ENCODE measurements at regions not wholly inside any gene's neighbourhood (a gene's known extent, or its start where the extent isn't known, plus 50 kb on each side); places are given as distances from the start of the nearest gene placed in this dataset.

DNA sequence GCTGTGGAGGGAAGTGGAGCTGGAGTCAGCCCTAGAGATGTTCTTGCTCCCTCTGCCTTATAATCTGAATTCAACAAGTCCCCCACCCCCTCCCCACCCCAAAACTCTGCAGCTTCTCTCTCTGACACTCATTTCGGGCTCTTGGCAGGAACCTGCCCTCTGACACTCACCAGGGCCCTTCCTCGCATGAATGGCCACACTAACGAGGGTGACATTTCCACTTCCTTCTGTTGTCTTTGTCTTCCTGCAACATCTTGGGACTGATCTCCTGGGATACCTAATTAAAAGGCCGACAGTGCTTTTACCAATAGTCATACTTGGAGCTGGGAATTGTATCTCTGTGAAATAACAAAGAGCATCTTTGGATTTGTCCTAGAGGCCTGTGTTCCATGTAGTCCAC lies 106.9 kb upstream of the PIRT start (continued):
- TF ChIP-seq NFYB (IDR thresholded peaks at IDR 0.05; ENCODE audit: insufficient read depth, low read depth, low read length) (no peak), POLR2AphosphoS5 (IDR thresholded peaks at IDR 0.05; ENCODE audit: low read length) (no peak)

DNA sequence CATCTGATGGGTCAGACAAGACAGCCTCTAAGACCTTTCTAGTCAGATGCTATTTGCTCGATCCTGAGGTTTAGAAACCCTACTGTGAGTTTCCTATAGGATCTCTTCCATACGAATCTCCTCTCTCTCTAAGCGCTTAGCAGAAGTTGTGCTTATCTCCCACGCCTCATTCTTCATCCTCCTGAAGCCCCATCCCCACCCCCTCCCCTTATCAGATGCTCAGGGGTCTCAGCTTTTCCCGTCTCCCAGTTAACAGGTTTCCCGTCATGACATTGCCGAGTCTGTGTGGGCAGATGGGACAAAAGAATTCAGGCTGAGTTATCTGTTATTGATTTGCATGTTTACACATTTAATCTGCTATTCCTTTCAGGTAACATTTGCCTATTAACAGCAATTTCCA lies 99.0 kb upstream of the PIRT start:
- intact Hi-C loops (cut with micrococcal nuclease; ENCODE audit: unreplicated experiment), result no loop called here
- Histone ChIP-seq H3K9ac (ENCODE audit: control insufficient read depth, insufficient read depth, low read length) (no peak overlapping the region), H3K27me3 (replicated peaks in 1 of 2; ENCODE audit: control insufficient read depth in 2 of 2, insufficient read depth in 2 of 2, low read length in 1 of 2) (no peaks in the 10 kb centered on the region), H3K4me1 (ENCODE audit: control insufficient read depth, insufficient read depth, low read length) (no peaks in the 10 kb centered on the region), H3K9me3 (replicated peaks; ENCODE audit: control insufficient read depth, insufficient read depth, low read length) (no peaks in the 10 kb centered on the region), H3K4me2 (ENCODE audit: control insufficient read depth, insufficient read depth) (no peak overlapping the region), H3K4me3 (no peak overlapping the region), H2AFZ (ENCODE audit: control insufficient read depth, low read depth, low read length) (no peak overlapping the region), H3K79me2 (ENCODE audit: control insufficient read depth, insufficient read depth, low read length) (no peaks in the 10 kb centered on the region), H4K20me1 (ENCODE audit: control insufficient read depth, insufficient read depth) (no peaks in the 10 kb centered on the region), H3K27ac (ENCODE audit: control insufficient read depth, insufficient read depth) (no peak overlapping the region), H3K36me3 (ENCODE audit: control insufficient read depth in 2 of 2, insufficient read depth in 2 of 2, low read length in 1 of 2) (no peaks in the 10 kb centered on the region)
- ChIA-PET CTCF (no interaction called here), RAD21 (ENCODE audit: unreplicated experiment) (no interaction called here), POLR2A (no interaction called here), SMC1A (ENCODE audit: uncharacterized antibody, unreplicated experiment) (no interaction called here)
- DNase-seq (ENCODE audit: low read depth, low spot score), result no peak
- no peak for FAIRE-seq
- no peak for ATAC-seq
- WGBS (ENCODE audit: insufficient coverage, insufficient replicate concordance, low lambda C conversion rate, missing lambda C conversion rate), result 15% methylated on average over 7 of the region's 7 CpGs
- TF ChIP-seq, protein P1, sequence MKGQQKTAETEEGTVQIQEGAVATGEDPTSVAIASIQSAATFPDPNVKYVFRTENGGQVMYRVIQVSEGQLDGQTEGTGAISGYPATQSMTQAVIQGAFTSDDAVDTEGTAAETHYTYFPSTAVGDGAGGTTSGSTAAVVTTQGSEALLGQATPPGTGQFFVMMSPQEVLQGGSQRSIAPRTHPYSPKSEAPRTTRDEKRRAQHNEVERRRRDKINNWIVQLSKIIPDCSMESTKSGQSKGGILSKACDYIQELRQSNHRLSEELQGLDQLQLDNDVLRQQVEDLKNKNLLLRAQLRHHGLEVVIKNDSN (IDR thresholded peaks at IDR 0.05; ENCODE audit: borderline replicate concordance, extremely low read length, insufficient read depth, low read depth, low read length), result no peak
- TF ChIP-seq RELA (IDR thresholded peaks at IDR 0.05; ENCODE audit: borderline replicate concordance, partially characterized antibody), result no peak
- no TSS peak for BruUV-seq (replicated peaks)
- in situ Hi-C loops (cut with MboI), result loop anchor here (25.0 kb wide), 1 partner anchor 200 kb away; no protein-coding TSS in a partner anchor

DNA sequence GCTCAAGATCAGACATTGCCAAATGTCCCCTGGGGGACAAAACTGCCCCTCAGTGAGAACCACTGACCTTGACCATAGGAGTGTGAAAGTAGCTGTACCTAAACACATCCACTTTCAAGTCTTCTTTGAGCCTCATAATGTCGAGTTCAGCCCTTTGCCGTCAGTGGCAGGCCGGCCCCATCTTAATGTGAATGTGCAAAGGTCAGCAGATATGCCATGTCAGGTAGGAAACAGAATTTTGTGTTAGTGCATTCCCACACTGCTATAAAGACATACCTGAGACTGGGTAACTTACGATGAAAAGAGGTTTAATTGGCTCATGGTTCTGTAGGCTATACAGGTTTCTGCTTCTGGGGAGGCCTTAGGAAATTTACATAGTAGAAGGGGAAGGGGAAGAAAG lies 95.1 kb upstream of the PIRT start:
- intact Hi-C loops (cut with micrococcal nuclease; ENCODE audit: unreplicated experiment) (no loop called here), in situ Hi-C loops (cut with MboI) (loop anchor here (25.0 kb wide), 1 partner anchor 204 kb away; no protein-coding TSS in a partner anchor)
- POLR2A ChIA-PET, result no interaction called here
- H3K27me3 ChIP-seq (replicated peaks in 1 of 2; ENCODE audit: control insufficient read depth in 2 of 2, insufficient read depth in 2 of 2, low read length in 1 of 2), result no peaks in the 10 kb centered on the region
- RAD21 ChIA-PET (ENCODE audit: unreplicated experiment), result no interaction called here
- no peak for DNase-seq (ENCODE audit: low read depth, low spot score)
- no peaks in the 10 kb centered on the region for H4K20me1 ChIP-seq (ENCODE audit: control insufficient read depth, insufficient read depth)
- ATAC-seq, result no peak
- TF ChIP-seq BHLHE40 (IDR thresholded peaks at IDR 0.05; ENCODE audit: borderline replicate concordance in 1 of 2, low read depth in 2 of 2, low read length in 1 of 2) (no peak), IKZF1 (conservative IDR thresholded peaks at IDR 0.05) (no peak), ZBED1 (IDR thresholded peaks at IDR 0.05; ENCODE audit: borderline replicate concordance) (no peak), ZNF217 (IDR thresholded peaks at IDR 0.05) (no peak), ZSCAN29 (IDR thresholded peaks at IDR 0.05) (no peak), NFXL1 (IDR thresholded peaks at IDR 0.05; ENCODE audit: borderline replicate concordance) (no peak), RAD51 (IDR thresholded peaks at IDR 0.05) (no peak), NR2F1 (conservative IDR thresholded peaks at IDR 0.05) (no peak), ZNF384 (IDR thresholded peaks at IDR 0.05; ENCODE audit: borderline replicate concordance, low read depth, low read length) (no peak), EGR1 (IDR thresholded peaks at IDR 0.05; ENCODE audit: borderline replicate concordance in 1 of 2, low read depth in 2 of 2, low read length in 2 of 2) (no peak)
- TF ChIP-seq, protein P1 (IDR thresholded peaks at IDR 0.05; ENCODE audit: borderline replicate concordance, extremely low read length, insufficient read depth, low read depth, low read length), result no peak
- no peak for FAIRE-seq
- no TSS peak for BruUV-seq (replicated peaks)
- no peaks in the 10 kb centered on the region for H3K9me3 ChIP-seq (replicated peaks; ENCODE audit: control insufficient read depth, insufficient read depth, low read length)
- H3K36me3 ChIP-seq (ENCODE audit: control insufficient read depth in 2 of 2, insufficient read depth in 2 of 2, low read length in 1 of 2), result no peaks in the 10 kb centered on the region
- SMC1A ChIA-PET (ENCODE audit: uncharacterized antibody, unreplicated experiment), result no interaction called here
- CTCF ChIA-PET, result no interaction called here
- no peak overlapping the region for H3K9ac ChIP-seq (ENCODE audit: control insufficient read depth, insufficient read depth, low read length)
- H3K4me1 ChIP-seq (ENCODE audit: control insufficient read depth, insufficient read depth, low read length), result no peaks in the 10 kb centered on the region
- WGBS (ENCODE audit: insufficient coverage, insufficient replicate concordance, low lambda C conversion rate, missing lambda C conversion rate), result 10% methylated on average over 4 of the region's 4 CpGs
- no peak overlapping the region for H3K27ac ChIP-seq (ENCODE audit: control insufficient read depth, insufficient read depth)
- H3K79me2 ChIP-seq (ENCODE audit: control insufficient read depth, insufficient read depth, low read length), result no peaks in the 10 kb centered on the region
- no peak overlapping the region for H2AFZ ChIP-seq (ENCODE audit: control insufficient read depth, low read depth, low read length)
- H3K4me3 ChIP-seq, result no peak overlapping the region
- no peak overlapping the region for H3K4me2 ChIP-seq (ENCODE audit: control insufficient read depth, insufficient read depth)
